ENCODE measurements at regions not wholly inside any gene's neighbourhood (a gene's known extent, or its start where the extent isn't known, plus 50 kb on each side); places are given as distances from the start of the nearest gene placed in this dataset.
"Not testable (repeated sequence)": the region's sequence is repeated elsewhere in the genome, so short reads cannot be mapped to it uniquely, and the experiment has no call there.

GRCh38 chr5:90226433-90227099 lies 183.0 kb downstream of the CETN3 start:
- H3K4me3 ChIP-seq (ENCODE audit: low read length) = no peak overlapping the region
- DNase-seq (ENCODE audit: low read depth) = peak; percentile 4
- TF ChIP-seq CTCF (conservative IDR thresholded peaks at IDR 0.05; ENCODE audit: low read depth, low read length) = no peak

GRCh38 chr5:90224342-90224741 lies 185.2 kb downstream of the CETN3 start:
- DNase-seq (ENCODE audit: low read depth) = no peak
- no peak for TF ChIP-seq CTCF (conservative IDR thresholded peaks at IDR 0.05; ENCODE audit: low read depth, low read length)
- H3K4me3 ChIP-seq (ENCODE audit: low read length) = no peak overlapping the region

GRCh38 chr5:90223756-90224155 lies 185.8 kb downstream of the CETN3 start:
- no peak for TF ChIP-seq CTCF (conservative IDR thresholded peaks at IDR 0.05; ENCODE audit: low read depth, low read length)
- no peak overlapping the region for H3K4me3 ChIP-seq (ENCODE audit: low read length)
- no peak for DNase-seq (ENCODE audit: low read depth)

GRCh38 chr5:90221951-90222350 lies 187.6 kb downstream of the CETN3 start:
- H3K4me3 ChIP-seq (ENCODE audit: low read length) = no peak overlapping the region
- no peak for TF ChIP-seq CTCF (conservative IDR thresholded peaks at IDR 0.05; ENCODE audit: low read depth, low read length)
- peak; percentile 27 for DNase-seq (ENCODE audit: low read depth)

GRCh38 chr5:90220554-90220953 lies 189.0 kb downstream of the CETN3 start:
- no peak for TF ChIP-seq CTCF (conservative IDR thresholded peaks at IDR 0.05; ENCODE audit: low read depth, low read length)
- no peak overlapping the region for H3K4me3 ChIP-seq (ENCODE audit: low read length)
- DNase-seq (ENCODE audit: low read depth) = no peak

GRCh38 chr5:90214991-90215390 lies 194.6 kb downstream of the CETN3 start:
- DNase-seq (ENCODE audit: low read depth) = no peak
- no peak overlapping the region for H3K4me3 ChIP-seq (ENCODE audit: low read length)
- no peak for TF ChIP-seq CTCF (conservative IDR thresholded peaks at IDR 0.05; ENCODE audit: low read depth, low read length)

GRCh38 chr5:90208323-90208722 lies 201.2 kb downstream of the CETN3 start:
- not testable (repeated sequence) for DNase-seq (ENCODE audit: low read depth); H3K4me3 ChIP-seq (ENCODE audit: low read length)

Data from retinal pigment epithelial cell (primary cell).